Mucosa of descending colon (tissue), 3 donors: ENCODE measurements at regions not wholly inside any gene's neighbourhood (a gene's known extent, or its start where the extent isn't known, plus 50 kb on each side); places are given as distances from the start of the nearest gene placed in this dataset.

ENCODE experiments used
- ATAC-seq: fragments of 200-7000 bp; cut with Tn5 transposase; one replicate; pipeline ENCODE4 v1.9.1; 2020; ENCODE audit warnings: mild to moderate bottlenecking, moderate library complexity
- DNase-seq, 3 donors: peaks; one replicate each; pipeline ENCODE4 v3.0.0-alpha.2; 2020
- H3K36me3 ChIP-seq: fragments of 200-600 bp; one replicate; pipeline ENCODE4 v1.8.0; 2021; ENCODE audit warnings: low read depth, mild to moderate bottlenecking
- H3K4me1 ChIP-seq: fragments of 200-600 bp; one replicate; pipeline ENCODE4 v1.8.0; 2021; ENCODE audit warnings: low read depth, mild to moderate bottlenecking
- H3K4me3 ChIP-seq: fragments of 200-600 bp; one replicate; pipeline ENCODE4 v1.8.0; 2021; ENCODE audit warnings: mild to moderate bottlenecking
- H3K9me3 ChIP-seq: fragments of 200-600 bp; one replicate; pipeline ENCODE4 v1.8.0; 2021; ENCODE audit warnings: mild to moderate bottlenecking
- intact Hi-C, 2 donors: fragments of 100-400 bp; cut with DNase I in 1 of 2; cut with micrococcal nuclease in 1 of 2; formaldehyde crosslinking; loops; one replicate each; pipeline versions ENCODE4 v1.11.0 to v1.11.1; 2022; cut with DNase I, micrococcal nuclease
- TF ChIP-seq, protein P1 (sequence below): fragments of 200-600 bp; IDR thresholded peaks from one replicate; pipeline ENCODE4 v1.8.0; 2022; ENCODE audit warnings: antibody characterized with exemption, mild to moderate bottlenecking
- donor health status: DM: no; HTN: no; CAD: no; lungs with moderate emphysema.
- donor health status: DM: no; HTN: no; CAD: no.
- donor health status: DM: no; HTN: yes; CAD: no.

GRCh38 chr4:181670506-181670905, 572.7 kb upstream of the TENM3 start:
- ATAC-seq (no peak), DNase-seq (no peak)
- H3K4me3 ChIP-seq = no peak overlapping the region
- H3K4me1 ChIP-seq = no peaks in the 10 kb centered on the region
- intact Hi-C loops = no loop called here
- no peaks in the 10 kb centered on the region for H3K9me3 ChIP-seq
- TF ChIP-seq, protein P1, sequence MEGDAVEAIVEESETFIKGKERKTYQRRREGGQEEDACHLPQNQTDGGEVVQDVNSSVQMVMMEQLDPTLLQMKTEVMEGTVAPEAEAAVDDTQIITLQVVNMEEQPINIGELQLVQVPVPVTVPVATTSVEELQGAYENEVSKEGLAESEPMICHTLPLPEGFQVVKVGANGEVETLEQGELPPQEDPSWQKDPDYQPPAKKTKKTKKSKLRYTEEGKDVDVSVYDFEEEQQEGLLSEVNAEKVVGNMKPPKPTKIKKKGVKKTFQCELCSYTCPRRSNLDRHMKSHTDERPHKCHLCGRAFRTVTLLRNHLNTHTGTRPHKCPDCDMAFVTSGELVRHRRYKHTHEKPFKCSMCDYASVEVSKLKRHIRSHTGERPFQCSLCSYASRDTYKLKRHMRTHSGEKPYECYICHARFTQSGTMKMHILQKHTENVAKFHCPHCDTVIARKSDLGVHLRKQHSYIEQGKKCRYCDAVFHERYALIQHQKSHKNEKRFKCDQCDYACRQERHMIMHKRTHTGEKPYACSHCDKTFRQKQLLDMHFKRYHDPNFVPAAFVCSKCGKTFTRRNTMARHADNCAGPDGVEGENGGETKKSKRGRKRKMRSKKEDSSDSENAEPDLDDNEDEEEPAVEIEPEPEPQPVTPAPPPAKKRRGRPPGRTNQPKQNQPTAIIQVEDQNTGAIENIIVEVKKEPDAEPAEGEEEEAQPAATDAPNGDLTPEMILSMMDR = no peak
- H3K36me3 ChIP-seq = no peaks in the 10 kb centered on the region

DNA sequence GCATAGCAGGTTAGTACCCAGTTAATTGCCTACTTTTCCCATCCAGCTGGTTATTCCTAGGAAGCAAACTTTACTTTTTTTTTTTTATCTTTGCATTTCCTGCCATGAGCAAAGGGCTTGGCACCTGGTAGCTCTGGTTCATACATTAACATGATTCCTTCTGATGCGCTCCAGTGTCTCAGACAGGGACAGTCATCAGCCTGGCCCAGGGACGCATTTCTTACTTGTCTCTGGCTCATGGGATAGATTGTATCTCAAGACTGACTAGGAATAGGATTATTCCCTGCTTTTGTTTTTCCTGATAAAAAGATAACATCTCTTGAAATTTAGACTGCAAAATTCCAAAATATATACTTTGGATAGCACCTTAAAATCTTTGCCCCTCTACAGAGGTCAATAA, 571.5 kb upstream of the TENM3 start:
- no peaks in the 10 kb centered on the region for H3K36me3 ChIP-seq
- no peaks in the 10 kb centered on the region for H3K9me3 ChIP-seq
- ATAC-seq (no peak), DNase-seq (no peak)
- TF ChIP-seq, protein P1 = no peak
- no peaks in the 10 kb centered on the region for H3K4me1 ChIP-seq
- H3K4me3 ChIP-seq = no peak overlapping the region
- intact Hi-C loops = no loop called here

- H3K9me3 ChIP-seq = no peaks in the 10 kb centered on the region
- H3K36me3 ChIP-seq = no peaks in the 10 kb centered on the region
- no peak for DNase-seq
- TF ChIP-seq, protein P1 = no peak
- ATAC-seq = no peak
- intact Hi-C loops = no loop called here
- no peaks in the 10 kb centered on the region for H3K4me1 ChIP-seq
- no peak overlapping the region for H3K4me3 ChIP-seq
Measured at GRCh38 chr4:181672751-181673150, 570.5 kb upstream of the TENM3 start.

DNA sequence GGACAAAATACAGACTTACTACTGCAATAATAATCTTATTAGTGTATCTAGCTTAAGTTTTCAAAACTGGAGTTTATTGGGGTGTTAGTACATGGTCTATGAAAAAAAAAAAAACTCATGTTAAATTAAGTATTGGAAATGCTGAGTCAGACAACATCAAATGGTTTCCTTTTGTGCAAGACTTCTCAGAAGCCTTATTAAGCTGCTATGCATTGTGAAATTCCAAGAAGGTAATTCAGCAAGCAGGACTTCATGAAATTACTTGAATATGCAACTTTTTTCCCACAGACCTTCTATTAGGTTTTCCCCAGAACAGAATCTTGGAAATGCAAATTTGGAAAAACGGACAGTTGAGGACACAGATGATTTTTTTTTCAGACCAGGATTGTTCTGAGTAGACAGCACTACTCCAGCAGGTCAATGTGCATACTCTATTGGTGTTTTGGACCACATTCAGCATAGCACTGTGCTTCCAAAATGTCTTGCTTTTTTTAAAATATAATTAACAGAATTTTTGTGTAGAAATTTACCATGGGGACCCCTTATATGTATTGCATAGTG, 568.8 kb upstream of the TENM3 start:
- Histone ChIP-seq H3K4me1 (no peaks in the 10 kb centered on the region), H3K9me3 (no peaks in the 10 kb centered on the region), H3K36me3 (no peaks in the 10 kb centered on the region), H3K4me3 (no peak overlapping the region)
- DNase-seq (no peak), ATAC-seq (no peak)
- TF ChIP-seq, protein P1 = no peak
- intact Hi-C loops = no loop called here

- ATAC-seq = no peak
- TF ChIP-seq, protein P1 = no peak
- Histone ChIP-seq H3K9me3 (no peaks in the 10 kb centered on the region), H3K4me3 (no peak overlapping the region), H3K4me1 (no peaks in the 10 kb centered on the region), H3K36me3 (no peaks in the 10 kb centered on the region)
- no peak for DNase-seq
- intact Hi-C loops = no loop called here
Measured at GRCh38 chr4:181676546-181676945, 566.7 kb upstream of the TENM3 start.

- DNase-seq (no peak), ATAC-seq (no peak)
- Histone ChIP-seq H3K9me3 (no peaks in the 10 kb centered on the region), H3K4me3 (no peak overlapping the region), H3K36me3 (no peaks in the 10 kb centered on the region), H3K4me1 (no peaks in the 10 kb centered on the region)
- TF ChIP-seq, protein P1 = no peak
- intact Hi-C loops = no loop called here
Measured at GRCh38 chr4:181677201-181677600, 566.0 kb upstream of the TENM3 start.
